ENCODE measurements at regions not wholly inside any gene's neighbourhood (a gene's known extent, or its start where the extent isn't known, plus 50 kb on each side); places are given as distances from the start of the nearest gene placed in this dataset.

GRCh38 chr2:56732946-56733345 is 549.2 kb downstream of the CCDC85A start:
- TF ChIP-seq CTCF (IDR thresholded peaks at IDR 0.05; ENCODE audit: low read depth, low read length) (no peak), POLR2A (IDR thresholded peaks at IDR 0.05; ENCODE audit: extremely low read depth, insufficient read length) (no peak)

Measured in NB4 (cell line).